ENCODE measurements at regions not wholly inside any gene's neighbourhood (a gene's known extent, or its start where the extent isn't known, plus 50 kb on each side); places are given as distances from the start of the nearest gene placed in this dataset.

- TF ChIP-seq USF2 (CRISPR knock-in tag; IDR thresholded peaks at IDR 0.05) (no peak), ZSCAN18 (CRISPR knock-in tag; IDR thresholded peaks at IDR 0.05) (no peak), NR1H2 (CRISPR knock-in tag; IDR thresholded peaks at IDR 0.05) (no peak), GABPB1 (CRISPR knock-in tag; IDR thresholded peaks at IDR 0.05) (no peak), JUN (CRISPR knock-in tag; IDR thresholded peaks at IDR 0.05) (no peak), ATF3 (CRISPR knock-in tag; conservative IDR thresholded peaks at IDR 0.05) (no peak), RELA (CRISPR knock-in tag; IDR thresholded peaks at IDR 0.05; ENCODE audit: borderline replicate concordance) (no peak), NFATC4 (CRISPR knock-in tag; IDR thresholded peaks at IDR 0.05) (no peak), SMAD3 (CRISPR knock-in tag; IDR thresholded peaks at IDR 0.05; ENCODE audit: borderline replicate concordance) (no peak)
These were observed 255.3 kb upstream of the RAB6C start (continued) for GRCh38 chr2:129724021-129724757.

GRCh38 chr2:129726216-129726615 is 253.2 kb upstream of the RAB6C start:
- Mint-ChIP-seq H3K36me3 (no peaks in the 10 kb centered on the region), H3K9me3 (no peaks in the 10 kb centered on the region), H3K27ac (no peak overlapping the region), H3K4me3 (no peak overlapping the region), H3K4me1 (peaks cover 27% of the 10 kb centered on the region), H3K27me3 (ENCODE audit: low read depth) (no peaks in the 10 kb centered on the region)
- DNase-seq (ENCODE audit: low spot score) (no peak), ATAC-seq (no peak)
- no peak for TF ChIP-seq IRF1 (CRISPR knock-in tag; IDR thresholded peaks at IDR 0.05)
- CTCF ChIA-PET, result interaction anchor here (2.0 kb wide), 1 partner anchor 22 kb away, joined by 7 read pairs; no protein-coding TSS in a partner anchor
- POLR2A ChIA-PET, result no interaction called here

GRCh38 chr2:129727286-129727685 is 252.2 kb upstream of the RAB6C start:
- no peaks in the 10 kb centered on the region for H3K36me3 Mint-ChIP-seq
- no peak overlapping the region for H3K4me3 Mint-ChIP-seq
- H3K27me3 Mint-ChIP-seq (ENCODE audit: low read depth), result no peaks in the 10 kb centered on the region
- CTCF ChIA-PET, result interaction anchor here (1.1 to 2.0 kb wide), 2 partner anchors 19 to 21 kb away, joined by 4 to 7 read pairs; no protein-coding TSS in a partner anchor
- no peak overlapping the region for H3K27ac Mint-ChIP-seq
- H3K9me3 Mint-ChIP-seq, result no peaks in the 10 kb centered on the region
- POLR2A ChIA-PET, result no interaction called here
- TF ChIP-seq STAT6 (CRISPR knock-in tag; conservative IDR thresholded peaks at IDR 0.05; ENCODE audit: low read depth) (no peak), RELA (CRISPR knock-in tag; IDR thresholded peaks at IDR 0.05; ENCODE audit: borderline replicate concordance) (no peak), CDX4 (CRISPR knock-in tag; IDR thresholded peaks at IDR 0.05; ENCODE audit: borderline replicate concordance) (no peak), SMAD4 (CRISPR knock-in tag; IDR thresholded peaks at IDR 0.05) (no peak), E2F1 (CRISPR knock-in tag; IDR thresholded peaks at IDR 0.05) (no peak), HMGA2 (CRISPR knock-in tag; IDR thresholded peaks at IDR 0.05) (no peak)
- ATAC-seq (no peak), DNase-seq (ENCODE audit: low spot score) (no peak)
- H3K4me1 Mint-ChIP-seq, result peaks cover 25% of the 10 kb centered on the region
